AG04450 (cell line): ENCODE measurements at regions not wholly inside any gene's neighbourhood (a gene's known extent, or its start where the extent isn't known, plus 50 kb on each side); places are given as distances from the start of the nearest gene placed in this dataset.

Experiments
- CTCF ChIA-PET: fragments of 300-600, 350-600 bp; formaldehyde crosslinking; extraction: SDS; loops from one replicate; lab custom pipeline; 2022; ENCODE audit warnings: antibody characterized with exemption, inconsistent platforms; lab: Charles Lee
- POLR2A ChIA-PET: fragments of 350-600 bp; formaldehyde crosslinking; extraction: SDS; loops from one replicate; lab custom pipeline; 2021; ENCODE audit warnings: antibody characterized with exemption, inconsistent platforms; lab: Yijun Ruan, JAX
- DNase-seq: peaks from one replicate; pipeline ENCODE4 v3.0.0-alpha.2; 2011; ENCODE audit warnings: low read depth, low spot score
- H3K27ac ChIP-seq: one replicate; pipeline ENCODE4 v1.5.1; 2012; ENCODE audit warnings: low read depth, low read length, control low read depth
- H3K27me3 ChIP-seq: one replicate; pipeline ENCODE4 v1.6.0; 2012; ENCODE audit warnings: low read length; ENCODE audit not compliant: control insufficient read depth, insufficient read depth
- H3K4me3 ChIP-seq: 2 replicates; pipeline ENCODE4 v1.5.1; 2011; ENCODE audit warnings: mild to moderate bottlenecking, low read depth, low read length, control low read depth
- H3K9me3 ChIP-seq: 2 replicates; pipeline ENCODE4 v1.5.1; 2012; ENCODE audit warnings: low read length; ENCODE audit not compliant: control insufficient read depth, insufficient read depth
- CTCF ChIP-seq: IDR thresholded peaks from 2 replicates; pipeline ENCODE4 v1.5.1; 2011; ENCODE audit warnings: low read depth, low read length, control low read depth, inconsistent platforms

GRCh38 chr7:126001349-126001748 lies 1071.7 kb upstream of the POT1 start:
- no peak overlapping the region for H3K27ac ChIP-seq
- TF ChIP-seq CTCF: no peak
- H3K4me3 ChIP-seq: no peak overlapping the region
- H3K9me3 ChIP-seq: peaks cover 9% of the 10 kb centered on the region
- ChIA-PET POLR2A (no interaction called here), CTCF (no interaction called here)
- H3K27me3 ChIP-seq: no peaks in the 10 kb centered on the region
- no peak for DNase-seq

- peaks cover 9% of the 10 kb centered on the region; the same call in 1 of the 2 replicates for H3K9me3 ChIP-seq
- no peak for TF ChIP-seq CTCF
- no peak overlapping the region for H3K4me3 ChIP-seq
- no peaks in the 10 kb centered on the region for H3K27me3 ChIP-seq
- ChIA-PET POLR2A (no interaction called here), CTCF (no interaction called here)
- no peak overlapping the region for H3K27ac ChIP-seq
- no peak for DNase-seq
Measured at GRCh38 chr7:125984795-125985194, 1055.2 kb upstream of the POT1 start.

GRCh38 chr7:125971656-125972055 lies 1042.0 kb upstream of the POT1 start:
- ChIA-PET POLR2A (no interaction called here), CTCF (no interaction called here)

DNA sequence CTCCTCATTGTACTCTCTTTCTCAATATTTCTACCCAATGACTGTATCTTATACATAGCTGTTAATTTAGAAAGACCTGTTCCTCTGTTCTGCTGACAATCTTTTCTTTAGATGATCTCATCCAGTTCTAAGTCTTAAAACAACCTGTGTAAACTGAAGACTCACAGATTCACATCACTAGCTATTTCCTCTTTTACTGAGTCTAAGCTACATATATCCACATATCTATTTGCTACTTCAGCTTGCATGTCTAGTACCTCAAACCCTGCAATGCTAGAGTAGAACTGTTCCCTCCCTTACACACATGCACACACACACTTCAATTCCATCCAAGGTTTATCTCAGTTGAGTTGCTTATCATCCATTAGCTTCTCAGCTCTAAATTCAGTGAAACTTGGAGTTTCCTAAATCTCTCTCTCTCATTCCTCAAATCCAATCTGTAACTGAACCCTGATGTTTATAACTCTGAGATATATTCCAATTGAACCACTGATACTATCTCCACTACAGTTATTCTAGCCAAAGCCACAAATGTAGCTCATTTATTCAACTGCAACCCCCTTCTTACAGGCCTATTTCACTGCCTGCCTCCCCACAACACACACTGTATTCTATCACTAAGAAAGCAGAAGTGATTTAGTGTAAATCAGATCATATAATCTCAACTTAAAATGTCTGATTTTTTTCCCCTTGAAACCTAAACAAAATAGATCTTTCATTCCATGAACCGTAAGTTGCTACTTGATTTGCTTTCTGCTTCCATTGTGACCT lies 1036.8 kb upstream of the POT1 start:
- ChIA-PET CTCF (no interaction called here), POLR2A (no interaction called here)
- no peaks in the 10 kb centered on the region for H3K27me3 ChIP-seq
- peaks cover 4% of the 10 kb centered on the region; the same call in 1 of the 2 replicates for H3K9me3 ChIP-seq
- H3K4me3 ChIP-seq: no peak overlapping the region
- TF ChIP-seq CTCF: no peak
- no peak overlapping the region for H3K27ac ChIP-seq
- DNase-seq: no peak

More at GRCh38 chr7:125971656-125972055, 1042.0 kb upstream of the POT1 start:
- DNase-seq: no peak
- H3K9me3 ChIP-seq: peaks cover 5% of the 10 kb centered on the region; the same call in 1 of the 2 replicates
- no peak for TF ChIP-seq CTCF
- no peak overlapping the region for H3K4me3 ChIP-seq
- H3K27ac ChIP-seq: no peak overlapping the region
- no peaks in the 10 kb centered on the region for H3K27me3 ChIP-seq

DNA sequence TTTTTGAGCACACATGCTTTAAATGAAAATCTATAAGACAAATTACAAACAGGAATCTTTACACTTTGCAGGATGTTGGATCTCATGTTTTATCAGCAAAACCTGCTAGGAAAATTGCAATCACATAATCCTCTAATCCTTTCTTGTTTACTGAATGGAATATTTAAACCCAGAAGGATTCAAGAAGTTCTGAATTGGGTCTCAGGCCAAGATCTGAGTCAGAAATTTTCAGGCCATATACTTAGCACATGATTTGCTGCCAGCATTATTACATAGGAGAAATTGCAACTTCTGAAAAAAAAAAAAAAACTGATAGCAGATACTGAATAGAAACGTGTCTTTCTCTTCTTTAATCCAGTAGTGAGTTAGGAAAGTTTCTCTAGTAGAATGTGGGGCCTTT lies 1005.3 kb upstream of the POT1 start:
- Histone ChIP-seq H3K4me3 (no peak overlapping the region), H3K9me3 (peaks cover 2% of the 10 kb centered on the region; the same call in 1 of the 2 replicates), H3K27ac (no peak overlapping the region), H3K27me3 (no peaks in the 10 kb centered on the region)
- no peak for TF ChIP-seq CTCF
- POLR2A ChIA-PET: no interaction called here
- CTCF ChIA-PET: no interaction called here
- DNase-seq: no peak
